ENCODE measurements at regions not wholly inside any gene's neighbourhood (a gene's known extent, or its start where the extent isn't known, plus 50 kb on each side); places are given as distances from the start of the nearest gene placed in this dataset.

DNA sequence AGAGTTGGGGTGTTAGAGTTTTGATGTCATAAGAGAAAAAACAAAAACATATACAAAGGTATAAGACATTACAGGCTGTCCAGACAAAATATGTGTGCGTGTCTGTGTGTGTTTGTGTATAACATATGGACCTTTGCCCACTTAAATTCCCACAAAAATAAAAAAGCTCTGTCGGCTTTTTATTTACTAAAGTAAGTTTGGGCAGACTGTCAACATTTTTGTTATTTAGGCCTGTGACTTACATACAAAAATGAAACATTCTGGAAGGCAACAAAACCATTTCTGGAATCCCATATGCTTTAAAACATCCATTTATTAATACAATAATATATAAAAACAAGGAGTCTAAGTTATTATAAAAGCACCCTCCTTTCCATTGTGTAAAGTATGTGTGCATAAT, 960.1 kb upstream of the FAT3 start:
- TF ChIP-seq, protein P1, sequence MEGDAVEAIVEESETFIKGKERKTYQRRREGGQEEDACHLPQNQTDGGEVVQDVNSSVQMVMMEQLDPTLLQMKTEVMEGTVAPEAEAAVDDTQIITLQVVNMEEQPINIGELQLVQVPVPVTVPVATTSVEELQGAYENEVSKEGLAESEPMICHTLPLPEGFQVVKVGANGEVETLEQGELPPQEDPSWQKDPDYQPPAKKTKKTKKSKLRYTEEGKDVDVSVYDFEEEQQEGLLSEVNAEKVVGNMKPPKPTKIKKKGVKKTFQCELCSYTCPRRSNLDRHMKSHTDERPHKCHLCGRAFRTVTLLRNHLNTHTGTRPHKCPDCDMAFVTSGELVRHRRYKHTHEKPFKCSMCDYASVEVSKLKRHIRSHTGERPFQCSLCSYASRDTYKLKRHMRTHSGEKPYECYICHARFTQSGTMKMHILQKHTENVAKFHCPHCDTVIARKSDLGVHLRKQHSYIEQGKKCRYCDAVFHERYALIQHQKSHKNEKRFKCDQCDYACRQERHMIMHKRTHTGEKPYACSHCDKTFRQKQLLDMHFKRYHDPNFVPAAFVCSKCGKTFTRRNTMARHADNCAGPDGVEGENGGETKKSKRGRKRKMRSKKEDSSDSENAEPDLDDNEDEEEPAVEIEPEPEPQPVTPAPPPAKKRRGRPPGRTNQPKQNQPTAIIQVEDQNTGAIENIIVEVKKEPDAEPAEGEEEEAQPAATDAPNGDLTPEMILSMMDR (IDR thresholded peaks at IDR 0.05; ENCODE audit: control insufficient read depth, extremely low read depth, insufficient read depth), result no peak
- no peak for DNase-seq (ENCODE audit: low read depth)

DNA sequence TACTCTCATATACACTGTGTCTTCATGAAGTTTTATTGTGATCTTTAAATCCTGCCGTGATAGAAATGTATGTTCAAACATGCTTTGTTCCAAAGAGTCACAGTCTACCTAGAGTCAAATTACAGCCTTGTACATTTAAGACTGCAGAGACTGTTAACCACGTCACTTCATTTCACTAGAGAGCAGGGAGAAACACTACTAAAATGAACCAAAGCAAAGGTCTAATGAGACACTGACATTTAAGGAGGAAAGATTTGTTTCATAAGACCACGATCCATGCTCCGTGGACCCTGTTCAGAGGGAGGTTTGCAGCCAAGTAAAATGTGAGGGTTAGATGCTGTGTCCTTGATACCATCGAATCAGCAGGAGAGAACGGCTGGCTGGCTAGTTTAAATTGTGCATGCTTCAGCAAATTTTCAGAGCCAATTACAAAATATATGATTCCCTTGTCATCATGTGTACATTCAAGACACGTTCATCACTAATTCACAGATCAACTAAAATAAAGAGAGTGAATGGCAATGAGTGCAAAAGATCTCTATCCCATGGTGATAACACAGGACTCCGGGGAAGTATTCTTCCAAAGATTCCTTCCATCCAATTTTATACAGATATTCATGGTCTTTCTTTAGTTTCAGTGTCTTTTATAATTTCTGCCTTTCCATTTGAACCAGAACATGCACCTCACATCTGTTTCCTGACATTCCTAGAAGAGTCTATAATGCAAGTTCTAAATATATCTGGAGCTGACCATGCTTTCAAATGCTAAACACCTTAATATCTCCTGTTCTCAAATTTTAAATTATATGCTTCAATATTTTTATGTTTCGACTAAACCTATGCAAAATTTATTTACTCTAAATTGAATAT, 960.9 kb upstream of the FAT3 start:
- no peak for DNase-seq (ENCODE audit: low read depth)
- TF ChIP-seq, protein P1 (IDR thresholded peaks at IDR 0.05; ENCODE audit: control insufficient read depth, extremely low read depth, insufficient read depth), result no peak
- no peak overlapping the region for H3K4me3 ChIP-seq (ENCODE audit: low read depth, low read length)

More for the DNA sequence above, 960.1 kb upstream of the FAT3 start:
- no peak overlapping the region for H3K4me3 ChIP-seq (ENCODE audit: low read depth, low read length)

DNA sequence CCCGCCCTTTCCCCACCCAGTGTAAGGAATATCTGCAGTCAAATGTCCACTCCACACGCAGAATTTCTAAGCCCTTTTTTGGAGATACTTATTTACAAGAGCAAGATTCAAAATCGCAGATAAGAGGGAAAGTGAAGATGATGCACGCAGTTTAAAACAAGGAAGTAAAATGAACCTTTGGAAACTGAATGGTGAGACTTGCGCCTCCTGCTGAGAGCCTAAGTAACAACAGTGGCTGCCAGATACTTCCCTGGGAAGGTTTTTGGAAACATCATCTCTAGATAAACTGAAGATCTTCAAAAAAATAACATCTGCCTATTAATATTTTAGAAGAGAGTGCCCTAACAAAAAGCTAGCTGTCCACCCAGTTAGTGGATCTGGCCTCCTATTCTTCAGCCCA, 963.1 kb upstream of the FAT3 start:
- DNase-seq (ENCODE audit: low read depth), result no peak
- TF ChIP-seq, protein P1 (IDR thresholded peaks at IDR 0.05; ENCODE audit: control insufficient read depth, extremely low read depth, insufficient read depth), result peak; percentile 41

DNA sequence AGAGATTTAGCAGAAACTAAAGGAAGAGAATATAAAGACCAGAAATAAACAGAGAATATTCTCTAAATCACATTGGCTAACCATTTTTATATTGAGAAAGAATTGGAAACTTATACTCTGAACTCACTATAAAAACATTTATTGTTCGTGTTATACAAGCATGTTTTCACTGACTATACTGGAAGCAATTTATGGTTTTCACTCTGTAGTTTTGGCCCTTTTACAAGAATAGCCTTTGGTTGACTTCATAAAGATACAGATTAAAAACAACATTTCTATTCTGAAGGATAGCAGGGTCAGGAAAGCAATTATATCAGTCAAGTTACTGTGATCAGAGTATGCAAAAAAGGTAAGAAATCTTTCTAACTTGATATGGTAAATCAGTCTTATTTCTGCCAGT, 965.7 kb upstream of the FAT3 start:
- no peak overlapping the region for H3K4me3 ChIP-seq (ENCODE audit: low read depth, low read length)
- no peak for DNase-seq (ENCODE audit: low read depth)
- TF ChIP-seq, protein P1 (IDR thresholded peaks at IDR 0.05; ENCODE audit: control insufficient read depth, extremely low read depth, insufficient read depth), result no peak

More for the DNA sequence above, 963.1 kb upstream of the FAT3 start:
- H3K4me3 ChIP-seq (ENCODE audit: low read depth, low read length), result no peak overlapping the region

- TF ChIP-seq, protein P1 (IDR thresholded peaks at IDR 0.05; ENCODE audit: control insufficient read depth, extremely low read depth, insufficient read depth), result no peak
- DNase-seq (ENCODE audit: low read depth), result no peak
- H3K4me3 ChIP-seq (ENCODE audit: low read depth, low read length), result no peak overlapping the region
Measured at GRCh38 chr11:91257667-91258066, 967.0 kb upstream of the FAT3 start.

DNA sequence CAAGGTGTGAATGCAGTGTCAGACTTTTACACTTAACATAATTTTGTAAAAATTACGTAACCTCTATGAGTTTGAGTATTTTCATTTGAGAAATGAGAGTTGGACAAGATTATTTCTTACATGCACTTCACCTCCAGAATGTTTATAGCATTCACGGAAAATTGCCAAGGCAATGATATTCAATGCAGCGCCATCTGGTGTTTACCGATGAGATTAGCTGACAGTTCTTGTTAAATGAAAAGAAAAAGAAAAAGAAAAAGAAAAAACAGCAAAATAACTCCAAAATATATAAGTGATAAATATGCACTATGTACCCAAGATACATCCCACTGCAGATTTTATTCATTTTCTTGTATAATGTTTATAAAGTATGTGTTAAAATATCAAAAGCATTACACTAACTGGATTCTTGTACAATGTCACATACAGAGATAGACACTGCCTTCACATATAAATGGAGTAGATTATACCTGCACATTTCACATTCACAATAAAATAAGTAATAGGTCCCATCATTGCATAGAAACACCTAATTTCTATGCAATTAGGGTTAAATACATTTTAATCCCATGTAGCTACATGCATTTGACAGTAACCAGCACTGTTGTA, 976.3 kb upstream of the FAT3 start:
- H3K4me3 ChIP-seq (ENCODE audit: low read depth, low read length), result no peak overlapping the region
- DNase-seq (ENCODE audit: low read depth), result peak; percentile 39

More for the DNA sequence above, 976.3 kb upstream of the FAT3 start:
- TF ChIP-seq, protein P1 (IDR thresholded peaks at IDR 0.05; ENCODE audit: control insufficient read depth, extremely low read depth, insufficient read depth), result peak; percentile 69

All from LNCaP clone FGC (cell line).